T-helper 2 cell treated with Interferon-gamma antibody and Interleukin-4, amounts not matched to agents 5 μg/mL and 100 μg/mL, for 36 hours (primary cell): ENCODE measurements at regions not wholly inside any gene's neighbourhood (a gene's known extent, or its start where the extent isn't known, plus 50 kb on each side); places are given as distances from the start of the nearest gene placed in this dataset.
"Not testable (repeated sequence)": the region's sequence is repeated elsewhere in the genome, so short reads cannot be mapped to it uniquely, and the experiment has no call there.

Experiments used
- DNase-seq: peaks from one replicate; pipeline ENCODE4 v3.0.0; 2021; ENCODE audit warnings: low spot score
- H3K27ac Mint-ChIP-seq: one replicate; pipeline ENCODE4 v1.8.0; 2021; ENCODE audit warnings: mild to moderate bottlenecking, mixed read lengths
- H3K27me3 Mint-ChIP-seq: one replicate; pipeline ENCODE4 v1.8.0; 2021; ENCODE audit warnings: low read depth, mixed read lengths
- H3K36me3 Mint-ChIP-seq: one replicate; pipeline ENCODE4 v1.8.0; 2021; ENCODE audit warnings: low read depth, mixed read lengths
- H3K4me1 Mint-ChIP-seq: one replicate; pipeline ENCODE4 v1.8.0; 2021; ENCODE audit warnings: low read depth, mixed read lengths
- H3K4me3 Mint-ChIP-seq: one replicate; pipeline ENCODE4 v1.8.0; 2022; ENCODE audit warnings: mild to moderate bottlenecking, moderate library complexity, mixed read lengths
- H3K9me3 Mint-ChIP-seq: one replicate; pipeline ENCODE4 v1.8.0; 2021; ENCODE audit warnings: mixed read lengths

- Mint-ChIP-seq H3K4me1 (no peaks in the 10 kb centered on the region), H3K27me3 (peaks cover 16% of the 10 kb centered on the region), H3K27ac (no peak overlapping the region), H3K9me3 (no peaks in the 10 kb centered on the region), H3K36me3 (no peaks in the 10 kb centered on the region), H3K4me3 (no peak overlapping the region)
- DNase-seq = no peak
Observed at GRCh38 chr7:148492157-148492860, 98.3 kb upstream of the C7orf33 start.

GRCh38 chr7:148495605-148496004, 95.0 kb upstream of the C7orf33 start:
- Mint-ChIP-seq H3K9me3 (no peaks in the 10 kb centered on the region), H3K36me3 (no peaks in the 10 kb centered on the region), H3K27ac (no peak overlapping the region), H3K27me3 (peaks cover 24% of the 10 kb centered on the region), H3K4me1 (no peaks in the 10 kb centered on the region), H3K4me3 (no peak overlapping the region)
- DNase-seq = no peak

DNA sequence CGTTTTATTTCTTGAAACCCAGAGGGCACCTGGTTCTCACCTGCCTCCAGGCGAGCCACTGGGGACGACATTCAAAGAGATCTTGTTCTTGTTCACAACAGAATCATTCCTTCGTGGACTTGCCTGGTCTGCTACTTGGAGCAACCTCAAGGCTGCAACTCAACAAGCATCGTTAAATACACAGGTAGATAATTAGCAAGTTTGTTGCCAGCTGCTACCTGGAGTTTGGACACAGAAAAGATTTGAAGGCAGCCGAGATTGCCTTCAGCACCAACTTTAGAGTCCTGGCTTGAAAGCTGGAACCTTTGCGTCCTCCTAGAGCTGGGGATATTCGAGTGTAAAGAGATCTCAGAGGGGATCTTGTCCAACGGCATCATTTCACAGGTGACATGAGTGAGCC, 89.6 kb upstream of the C7orf33 start:
- no peak overlapping the region for H3K27ac Mint-ChIP-seq

DNA sequence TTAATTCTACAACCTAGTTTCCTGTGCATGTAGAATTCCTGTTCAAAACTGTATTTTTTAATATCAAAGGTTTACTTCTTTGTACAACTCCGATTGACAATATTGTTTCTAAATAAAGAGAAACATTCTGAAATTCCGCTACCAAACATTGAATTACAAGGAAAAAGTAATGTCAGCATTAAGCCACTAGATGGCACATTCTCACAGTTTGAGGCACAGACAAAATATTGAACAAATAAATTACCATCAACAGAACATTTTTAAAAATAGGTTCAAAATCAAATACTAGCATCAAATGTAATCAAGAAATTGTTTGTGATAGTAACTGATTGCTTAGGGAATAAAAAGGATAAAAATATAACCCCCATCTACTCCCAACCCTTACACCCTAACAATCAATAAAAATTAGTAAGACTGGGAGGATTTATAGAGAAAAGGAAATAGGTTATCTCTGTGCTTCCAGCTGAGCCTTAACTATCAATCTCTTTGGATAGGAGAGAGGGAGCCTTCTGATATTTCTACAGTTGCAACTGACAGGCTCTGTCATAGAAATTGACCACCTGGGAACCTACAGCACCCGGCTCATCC, 86.6 kb upstream of the C7orf33 start:
- Mint-ChIP-seq H3K4me3 (no peak overlapping the region), H3K36me3 (no peaks in the 10 kb centered on the region), H3K4me1 (peaks cover 11% of the 10 kb centered on the region), H3K27ac (no peak overlapping the region), H3K27me3 (peaks cover 35% of the 10 kb centered on the region), H3K9me3 (no peaks in the 10 kb centered on the region)
- no peak for DNase-seq

More for the DNA sequence above, 89.6 kb upstream of the C7orf33 start:
- DNase-seq = no peak
- H3K9me3 Mint-ChIP-seq = no peaks in the 10 kb centered on the region
- peaks cover 41% of the 10 kb centered on the region for H3K27me3 Mint-ChIP-seq
- no peak overlapping the region for H3K4me3 Mint-ChIP-seq
- no peaks in the 10 kb centered on the region for H3K4me1 Mint-ChIP-seq
- no peaks in the 10 kb centered on the region for H3K36me3 Mint-ChIP-seq

DNA sequence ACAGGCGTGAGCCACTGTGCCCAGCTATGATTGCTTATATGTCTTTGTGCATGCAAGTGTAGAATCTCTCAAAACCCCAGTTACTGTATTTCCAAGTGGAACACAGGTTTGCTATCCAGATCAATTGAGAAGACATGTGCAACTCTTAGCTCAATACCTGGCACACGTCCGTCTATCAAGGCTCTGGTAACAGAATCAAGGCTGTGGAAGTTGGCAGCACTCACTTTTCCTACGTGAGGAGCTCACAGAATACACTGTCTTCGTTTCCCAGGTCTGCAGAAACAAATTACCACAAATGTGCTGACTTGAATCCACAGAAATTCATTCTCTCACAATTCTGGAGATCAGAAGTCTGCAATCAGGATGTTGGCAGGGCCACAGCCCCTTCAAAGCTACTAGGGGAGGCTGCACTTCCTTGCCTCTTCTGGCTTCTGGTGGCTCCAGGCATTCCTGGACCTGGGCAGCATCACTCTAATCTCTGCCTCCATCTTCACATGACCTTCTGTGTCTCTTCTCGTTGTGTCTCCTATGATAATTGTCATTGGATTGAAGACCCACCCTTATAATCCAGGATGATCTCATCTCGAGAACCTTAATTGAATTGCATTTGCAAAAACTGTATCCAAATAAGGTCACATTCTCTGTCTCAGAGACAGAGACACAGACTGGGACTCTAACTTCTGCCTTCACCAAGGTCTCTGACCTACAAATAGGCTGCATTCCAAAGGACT, 84.8 kb upstream of the C7orf33 start:
- H3K27me3 Mint-ChIP-seq = peaks cover 28% of the 10 kb centered on the region
- no peaks in the 10 kb centered on the region for H3K36me3 Mint-ChIP-seq
- H3K27ac Mint-ChIP-seq = no peak overlapping the region
- peaks cover 11% of the 10 kb centered on the region for H3K4me1 Mint-ChIP-seq
- H3K4me3 Mint-ChIP-seq = no peak overlapping the region
- no peak for DNase-seq
- H3K9me3 Mint-ChIP-seq = no peaks in the 10 kb centered on the region

GRCh38 chr7:148507064-148507573, 83.4 kb upstream of the C7orf33 start:
- Mint-ChIP-seq H3K27ac (peak overlapping the region; percentile 47), H3K4me1 (peaks cover 11% of the 10 kb centered on the region), H3K27me3 (peaks cover 22% of the 10 kb centered on the region)
- DNase-seq = peak; percentile 24
- H3K9me3 Mint-ChIP-seq, H3K4me3 Mint-ChIP-seq, H3K36me3 Mint-ChIP-seq: not testable (repeated sequence)

GRCh38 chr7:148507787-148508186, 82.8 kb upstream of the C7orf33 start:
- H3K4me3 Mint-ChIP-seq = no peak overlapping the region
- no peaks in the 10 kb centered on the region for H3K36me3 Mint-ChIP-seq
- no peaks in the 10 kb centered on the region for H3K9me3 Mint-ChIP-seq
- H3K4me1 Mint-ChIP-seq = peaks cover 11% of the 10 kb centered on the region
- DNase-seq = no peak
- peaks cover 17% of the 10 kb centered on the region for H3K27me3 Mint-ChIP-seq
- H3K27ac Mint-ChIP-seq = no peak overlapping the region

GRCh38 chr7:148514236-148514635, 76.3 kb upstream of the C7orf33 start:
- H3K9me3 Mint-ChIP-seq = no peaks in the 10 kb centered on the region
- H3K4me3 Mint-ChIP-seq = no peak overlapping the region
- peaks cover 35% of the 10 kb centered on the region for H3K27me3 Mint-ChIP-seq
- no peaks in the 10 kb centered on the region for H3K4me1 Mint-ChIP-seq
- no peaks in the 10 kb centered on the region for H3K36me3 Mint-ChIP-seq
- no peak for DNase-seq
- H3K27ac Mint-ChIP-seq = no peak overlapping the region

DNA sequence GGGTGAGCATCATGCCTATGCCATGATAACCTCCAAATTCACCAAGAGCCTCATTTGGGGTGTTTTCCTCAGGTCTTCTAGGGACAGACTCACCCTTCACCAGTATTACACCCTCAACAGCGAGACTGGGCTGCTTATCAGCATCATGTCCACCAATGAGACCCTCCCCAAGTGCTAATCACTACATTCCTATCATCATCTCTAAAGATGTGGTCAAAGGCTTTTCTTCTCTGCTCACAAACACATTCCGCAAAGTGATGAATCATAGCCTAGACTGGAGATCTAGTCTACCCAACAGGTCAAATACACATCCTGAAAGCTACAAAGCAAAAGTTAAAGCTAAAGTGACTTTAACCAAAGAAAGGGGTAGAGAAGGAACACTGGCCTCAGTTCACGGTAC, 75.3 kb upstream of the C7orf33 start:
- no peak overlapping the region for H3K4me3 Mint-ChIP-seq
- no peak for DNase-seq
- no peak overlapping the region for H3K27ac Mint-ChIP-seq
- H3K36me3 Mint-ChIP-seq = no peaks in the 10 kb centered on the region
- H3K27me3 Mint-ChIP-seq = peaks cover 43% of the 10 kb centered on the region
- no peaks in the 10 kb centered on the region for H3K9me3 Mint-ChIP-seq
- no peaks in the 10 kb centered on the region for H3K4me1 Mint-ChIP-seq

DNA sequence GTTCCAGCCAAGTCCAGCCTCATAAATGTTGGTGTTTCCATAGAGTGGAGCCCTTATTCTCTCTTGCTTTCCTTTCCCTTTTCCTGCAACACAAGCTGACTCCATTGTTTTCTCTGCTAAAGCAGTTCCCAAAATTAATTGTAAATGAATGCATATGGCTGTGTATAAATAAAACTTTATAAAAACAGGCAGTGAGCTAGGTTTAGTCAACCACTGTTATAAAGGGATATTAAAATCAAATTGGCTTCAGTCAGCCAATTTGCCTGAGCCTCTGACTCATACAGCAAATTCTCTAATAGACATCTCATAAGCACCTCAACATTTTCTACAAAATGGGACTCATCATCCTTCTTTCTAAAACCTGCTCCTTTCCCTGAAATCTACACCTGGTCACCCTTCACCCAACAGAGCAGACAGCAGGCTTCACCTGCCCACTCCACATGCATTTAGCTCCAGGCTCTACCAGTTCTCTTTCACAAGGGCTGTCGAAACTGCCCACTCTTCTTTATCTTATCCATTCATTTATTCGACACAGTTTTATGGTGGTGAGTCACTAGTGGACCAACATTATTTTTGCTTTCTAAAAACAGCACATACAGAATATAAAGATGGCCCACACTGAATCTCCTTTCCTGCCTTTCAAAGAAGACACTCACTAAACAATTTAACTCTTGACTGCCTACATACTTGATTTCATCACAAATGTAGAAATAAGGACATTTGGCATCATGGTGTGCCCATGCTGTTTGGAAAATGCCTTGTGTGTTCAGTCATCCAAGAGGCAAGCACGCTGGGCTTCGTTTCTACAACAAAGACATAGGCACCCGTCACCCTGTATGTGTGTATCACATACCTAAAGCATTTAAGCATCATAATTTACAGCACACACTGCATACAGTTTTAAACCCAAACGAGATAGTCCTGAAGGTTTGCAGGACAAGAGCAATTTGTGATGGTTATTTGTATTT, 74.6 kb upstream of the C7orf33 start:
- DNase-seq = no peak
- Mint-ChIP-seq H3K27ac (no peak overlapping the region), H3K9me3 (no peaks in the 10 kb centered on the region), H3K4me1 (no peaks in the 10 kb centered on the region), H3K27me3 (peaks cover 45% of the 10 kb centered on the region), H3K4me3 (no peak overlapping the region), H3K36me3 (no peaks in the 10 kb centered on the region)

DNA sequence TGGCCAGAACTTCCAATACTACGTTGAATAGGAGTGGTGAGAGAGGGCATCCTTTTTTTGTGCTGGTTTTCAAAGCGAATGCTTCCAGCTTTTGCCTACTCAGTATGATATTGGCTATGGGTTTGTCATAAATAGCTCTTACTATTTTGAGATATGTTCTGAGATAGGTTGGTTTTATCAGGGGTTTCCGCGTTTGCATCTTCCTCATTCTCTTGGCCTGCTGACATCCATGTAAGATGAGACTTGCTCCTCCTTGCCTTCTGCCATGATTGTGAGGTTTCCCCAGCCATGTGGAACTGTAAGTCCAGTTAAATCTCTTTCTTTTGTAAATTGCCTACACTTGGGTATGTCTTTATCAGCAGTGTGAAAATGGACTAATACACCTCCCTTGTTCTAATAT, 71.2 kb upstream of the C7orf33 start:
- not testable (repeated sequence) for H3K36me3 Mint-ChIP-seq, H3K27ac Mint-ChIP-seq, DNase-seq, H3K9me3 Mint-ChIP-seq, H3K4me1 Mint-ChIP-seq, H3K4me3 Mint-ChIP-seq
- peaks cover 64% of the 10 kb centered on the region for H3K27me3 Mint-ChIP-seq

DNA sequence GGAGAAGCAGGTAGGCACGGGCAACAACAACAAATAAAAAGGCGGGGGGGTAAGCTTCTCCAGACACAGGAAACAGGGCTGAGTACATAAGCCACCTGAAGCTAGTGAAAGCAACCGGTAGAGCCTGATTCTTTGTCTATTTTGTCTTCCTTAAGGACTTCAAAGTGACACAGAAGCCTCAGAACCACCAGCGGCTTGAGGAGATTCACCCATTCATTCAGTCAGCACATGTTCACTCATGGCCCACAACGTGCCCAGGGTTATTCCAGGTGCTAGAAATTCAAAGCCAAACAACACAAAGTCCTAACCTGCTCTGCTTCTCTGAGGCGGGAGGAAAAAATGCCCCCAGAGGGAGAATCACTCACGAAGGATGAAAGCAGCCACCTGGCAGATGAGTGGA, 69.3 kb upstream of the C7orf33 start:
- DNase-seq = no peak
- H3K4me1 Mint-ChIP-seq = no peaks in the 10 kb centered on the region
- H3K27me3 Mint-ChIP-seq = peaks cover 75% of the 10 kb centered on the region
- H3K9me3 Mint-ChIP-seq = no peaks in the 10 kb centered on the region
- no peak overlapping the region for H3K4me3 Mint-ChIP-seq
- H3K36me3 Mint-ChIP-seq = no peaks in the 10 kb centered on the region
- H3K27ac Mint-ChIP-seq = no peak overlapping the region

GRCh38 chr7:148523550-148523949, 67.0 kb upstream of the C7orf33 start:
- H3K27me3 Mint-ChIP-seq = peaks cover 73% of the 10 kb centered on the region
- no peaks in the 10 kb centered on the region for H3K36me3 Mint-ChIP-seq

More at GRCh38 chr7:148523550-148523949, 67.0 kb upstream of the C7orf33 start:
- Mint-ChIP-seq H3K4me1 (peaks cover 2% of the 10 kb centered on the region), H3K9me3 (no peaks in the 10 kb centered on the region), H3K27ac (no peak overlapping the region), H3K4me3 (no peak overlapping the region)
- no peak for DNase-seq
